ENCODE measurements at regions not wholly inside any gene's neighbourhood (a gene's known extent, or its start where the extent isn't known, plus 50 kb on each side); places are given as distances from the start of the nearest gene placed in this dataset.

GRCh38 chr4:106715825-106716224 lies 320.3 kb downstream of the DKK2 start (continued):
- TF ChIP-seq SP3 (tag by site-specific recombination; IDR thresholded peaks at IDR 0.05): no peak
- no peak for TF ChIP-seq ZNF621 (tag by site-specific recombination; IDR thresholded peaks at IDR 0.05)
- TF ChIP-seq BCL11A (tag by site-specific recombination; IDR thresholded peaks at IDR 0.05; ENCODE audit: low read depth): no peak
- TF ChIP-seq ZNF776 (tag by site-specific recombination; IDR thresholded peaks at IDR 0.05; ENCODE audit: borderline replicate concordance): no peak

- TF ChIP-seq AEBP2 (tag by site-specific recombination; IDR thresholded peaks at IDR 0.05; ENCODE audit: borderline replicate concordance) (no peak), ZNF701 (tag by site-specific recombination; IDR thresholded peaks at IDR 0.05) (no peak), ZNF677 (tag by site-specific recombination; IDR thresholded peaks at IDR 0.05) (no peak), ZNF610 (tag by site-specific recombination; IDR thresholded peaks at IDR 0.05; ENCODE audit: borderline replicate concordance) (no peak), ZNF621 (tag by site-specific recombination; IDR thresholded peaks at IDR 0.05) (no peak), ZNF391 (tag by site-specific recombination; IDR thresholded peaks at IDR 0.05; ENCODE audit: borderline replicate concordance, low read depth) (no peak), ZNF394 (tag by site-specific recombination; IDR thresholded peaks at IDR 0.05; ENCODE audit: borderline replicate concordance) (no peak), ZBTB49 (tag by site-specific recombination; IDR thresholded peaks at IDR 0.05; ENCODE audit: low read depth) (no peak), ZNF777 (tag by site-specific recombination; IDR thresholded peaks at IDR 0.05; ENCODE audit: borderline replicate concordance) (no peak), ZNF76 (tag by site-specific recombination; IDR thresholded peaks at IDR 0.05; ENCODE audit: borderline replicate concordance, low read depth) (no peak)
- no peaks in the 10 kb centered on the region for H3K9me3 ChIP-seq (ENCODE audit: control insufficient read depth, insufficient read depth, low read depth, low read length)
- no peaks in the 10 kb centered on the region for H3K36me3 ChIP-seq (ENCODE audit: control insufficient read depth in 2 of 2, insufficient read depth in 1 of 2, low read length in 2 of 2)
- no peak overlapping the region for H3K27ac ChIP-seq (ENCODE audit: extremely low read depth, low read depth, low read length)
- POLR2A ChIA-PET: interaction anchor here (0.6 kb wide), 1 partner anchor 8 kb away, joined by 3 read pairs; no protein-coding TSS in a partner anchor
- CTCF ChIA-PET: no interaction called here
- H3K4me1 ChIP-seq (ENCODE audit: control insufficient read depth, insufficient read depth, low read length): no peaks in the 10 kb centered on the region
- H3K4me3 ChIP-seq (ENCODE audit: low read depth, low read length): no peak overlapping the region
Observed at GRCh38 chr4:106708464-106708816, 327.7 kb downstream of the DKK2 start.

GRCh38 chr4:106707776-106708463 lies 328.2 kb downstream of the DKK2 start:
- ChIA-PET POLR2A (interaction anchor here (0.6 kb wide), 1 partner anchor 8 kb away, joined by 3 read pairs; no protein-coding TSS in a partner anchor), CTCF (no interaction called here)
- Histone ChIP-seq H3K27ac (ENCODE audit: extremely low read depth, low read depth, low read length) (no peak overlapping the region), H3K4me1 (ENCODE audit: control insufficient read depth, insufficient read depth, low read length) (no peaks in the 10 kb centered on the region), H3K36me3 (ENCODE audit: control insufficient read depth in 2 of 2, insufficient read depth in 1 of 2, low read length in 2 of 2) (no peaks in the 10 kb centered on the region), H3K4me3 (ENCODE audit: low read depth, low read length) (no peak overlapping the region), H3K9me3 (ENCODE audit: control insufficient read depth, insufficient read depth, low read depth, low read length) (no peaks in the 10 kb centered on the region)
- TF ChIP-seq ZNF785 (tag by site-specific recombination; IDR thresholded peaks at IDR 0.05) (no peak), ZNF302 (tag by site-specific recombination; IDR thresholded peaks at IDR 0.05; ENCODE audit: low read depth) (no peak), KLF10 (tag by site-specific recombination; IDR thresholded peaks at IDR 0.05) (no peak), SP7 (tag by site-specific recombination; IDR thresholded peaks at IDR 0.05) (no peak), ZBTB11 (tag by site-specific recombination; conservative IDR thresholded peaks at IDR 0.05; ENCODE audit: low read depth) (no peak), ZNF311 (tag by site-specific recombination; IDR thresholded peaks at IDR 0.05; ENCODE audit: borderline replicate concordance) (no peak), YY1 (tag by site-specific recombination; IDR thresholded peaks at IDR 0.05) (no peak), ZNF169 (tag by site-specific recombination; IDR thresholded peaks at IDR 0.05) (no peak), ZNF26 (tag by site-specific recombination; IDR thresholded peaks at IDR 0.05) (no peak), ZNF473 (tag by site-specific recombination; IDR thresholded peaks at IDR 0.05) (no peak), ZNF416 (tag by site-specific recombination; IDR thresholded peaks at IDR 0.05) (no peak), ZNF239 (tag by site-specific recombination; IDR thresholded peaks at IDR 0.05) (no peak)
